ENCODE measurements at regions not wholly inside any gene's neighbourhood (a gene's known extent, or its start where the extent isn't known, plus 50 kb on each side); places are given as distances from the start of the nearest gene placed in this dataset.

DNA sequence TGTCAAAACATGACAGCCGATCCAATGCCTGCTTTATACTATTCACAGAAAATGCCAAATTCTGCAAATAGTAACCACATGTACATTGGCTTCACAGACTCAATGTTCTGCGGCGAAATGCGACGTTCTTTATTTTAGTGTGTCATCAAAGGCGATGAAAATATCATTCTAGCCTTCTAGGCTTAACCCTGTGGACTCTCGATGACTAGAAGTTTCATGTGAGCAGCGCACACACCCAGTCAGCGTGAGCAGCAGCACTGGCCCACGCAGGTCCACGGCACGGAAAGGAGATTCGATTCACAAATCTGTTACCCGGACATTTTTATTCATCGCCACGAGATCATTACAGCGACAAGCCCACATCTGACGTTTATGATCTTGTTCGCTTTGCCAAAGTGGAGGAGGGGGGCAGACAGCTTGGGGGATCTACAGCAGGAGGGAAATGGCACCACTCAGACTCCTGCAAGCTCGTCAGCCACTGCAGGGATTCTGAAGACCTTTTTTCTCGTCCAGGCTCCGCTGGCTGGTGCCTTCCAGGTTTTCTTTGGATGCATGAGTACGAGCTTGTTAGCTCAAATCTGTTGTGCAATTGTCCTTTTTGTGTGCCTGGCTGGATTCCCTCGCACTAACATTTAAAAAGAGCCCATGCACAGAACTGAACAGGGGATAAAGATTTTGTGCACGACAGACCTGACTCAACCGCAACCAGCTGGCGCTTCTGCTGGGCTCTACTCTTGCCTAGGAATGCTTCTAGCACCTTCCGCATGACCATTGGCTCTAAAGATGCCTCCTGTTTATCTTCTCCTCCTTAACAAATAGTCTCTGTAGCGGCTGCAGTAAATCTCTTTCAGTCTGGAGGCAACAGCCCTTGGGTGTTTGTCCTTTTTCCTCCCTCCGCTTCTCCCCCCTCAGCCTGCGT, 938.4 kb downstream of the MCTP2 start:
- no peak overlapping the region for H3K4me3 ChIP-seq (ENCODE audit: low read depth, low read length)
- DNase-seq (ENCODE audit: low read depth) (no peak), FAIRE-seq (no peak)
- TF ChIP-seq, protein P1, sequence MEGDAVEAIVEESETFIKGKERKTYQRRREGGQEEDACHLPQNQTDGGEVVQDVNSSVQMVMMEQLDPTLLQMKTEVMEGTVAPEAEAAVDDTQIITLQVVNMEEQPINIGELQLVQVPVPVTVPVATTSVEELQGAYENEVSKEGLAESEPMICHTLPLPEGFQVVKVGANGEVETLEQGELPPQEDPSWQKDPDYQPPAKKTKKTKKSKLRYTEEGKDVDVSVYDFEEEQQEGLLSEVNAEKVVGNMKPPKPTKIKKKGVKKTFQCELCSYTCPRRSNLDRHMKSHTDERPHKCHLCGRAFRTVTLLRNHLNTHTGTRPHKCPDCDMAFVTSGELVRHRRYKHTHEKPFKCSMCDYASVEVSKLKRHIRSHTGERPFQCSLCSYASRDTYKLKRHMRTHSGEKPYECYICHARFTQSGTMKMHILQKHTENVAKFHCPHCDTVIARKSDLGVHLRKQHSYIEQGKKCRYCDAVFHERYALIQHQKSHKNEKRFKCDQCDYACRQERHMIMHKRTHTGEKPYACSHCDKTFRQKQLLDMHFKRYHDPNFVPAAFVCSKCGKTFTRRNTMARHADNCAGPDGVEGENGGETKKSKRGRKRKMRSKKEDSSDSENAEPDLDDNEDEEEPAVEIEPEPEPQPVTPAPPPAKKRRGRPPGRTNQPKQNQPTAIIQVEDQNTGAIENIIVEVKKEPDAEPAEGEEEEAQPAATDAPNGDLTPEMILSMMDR (IDR thresholded peaks at IDR 0.05; ENCODE audit: insufficient read depth, low read length, severe bottlenecking), result no peak
- no peaks in the 10 kb centered on the region for H3K36me3 ChIP-seq (ENCODE audit: control insufficient read depth, insufficient read depth, low read length)
- no peaks in the 10 kb centered on the region for H3K27me3 ChIP-seq (ENCODE audit: control insufficient read depth, insufficient read depth, low read length)

DNA sequence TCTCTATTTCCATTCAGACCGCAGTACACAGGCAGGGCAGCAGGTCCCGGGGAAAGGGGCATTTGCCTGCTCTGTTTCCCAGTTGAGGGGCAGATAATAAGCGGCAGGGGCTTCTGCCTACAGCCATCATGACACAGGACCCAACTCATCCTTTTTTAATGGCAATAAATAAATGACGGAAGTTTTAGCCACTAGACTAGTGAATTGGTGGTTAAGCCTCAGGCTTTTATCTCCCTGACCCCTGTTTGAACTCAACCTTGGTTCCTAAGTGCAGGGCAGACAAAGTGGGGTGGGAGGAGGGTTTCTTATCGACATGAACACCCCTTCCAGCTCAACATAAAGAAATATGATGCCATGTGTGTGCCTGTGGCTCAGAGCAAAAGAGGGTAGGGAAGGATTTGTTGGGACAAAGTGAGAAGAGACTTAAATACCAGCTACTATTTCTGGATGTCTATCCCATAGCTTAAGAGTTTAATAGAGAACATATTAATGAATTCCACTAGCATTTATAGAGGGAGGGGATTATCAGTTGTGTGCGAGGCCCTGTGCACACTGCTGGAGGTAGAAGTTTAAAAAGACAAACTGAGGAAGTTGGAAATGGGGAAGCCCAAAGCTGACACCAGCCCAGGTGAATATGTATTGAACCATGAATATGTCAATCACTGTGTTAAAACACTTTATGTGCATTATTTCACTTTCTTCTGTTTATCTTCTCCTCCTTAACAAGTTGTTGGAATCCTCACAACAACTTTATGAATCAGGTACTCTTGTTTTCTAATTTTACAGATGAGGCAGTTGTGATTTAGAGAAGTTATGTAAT, 939.4 kb downstream of the MCTP2 start:
- DNase-seq (ENCODE audit: low read depth), result no peak
- no peak for FAIRE-seq
- no peaks in the 10 kb centered on the region for H3K36me3 ChIP-seq (ENCODE audit: control insufficient read depth, insufficient read depth, low read length)
- TF ChIP-seq, protein P1 (IDR thresholded peaks at IDR 0.05; ENCODE audit: insufficient read depth, low read length, severe bottlenecking), result no peak
- no peak overlapping the region for H3K4me3 ChIP-seq (ENCODE audit: low read depth, low read length)
- H3K27me3 ChIP-seq (ENCODE audit: control insufficient read depth, insufficient read depth, low read length), result no peaks in the 10 kb centered on the region

DNA sequence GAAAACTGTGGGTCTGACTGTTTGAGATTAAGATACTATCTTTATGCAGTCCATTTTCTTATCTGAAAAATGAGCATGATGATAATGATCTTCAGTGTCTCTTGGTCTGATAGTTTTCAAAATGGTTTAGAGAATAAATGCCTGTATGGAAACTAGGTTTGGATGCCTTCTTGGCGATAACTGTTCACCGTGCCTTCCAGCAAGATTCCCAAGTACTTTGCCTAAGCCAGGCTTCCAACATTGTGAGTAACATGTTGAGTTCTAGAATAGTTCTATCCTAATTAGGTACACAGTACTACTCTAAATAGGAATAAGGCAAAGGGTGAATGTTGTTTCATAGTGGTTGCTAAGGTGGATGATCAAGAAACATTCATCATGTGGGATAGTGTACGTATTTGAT, 940.2 kb downstream of the MCTP2 start:
- H3K36me3 ChIP-seq (ENCODE audit: control insufficient read depth, insufficient read depth, low read length), result no peaks in the 10 kb centered on the region
- no peaks in the 10 kb centered on the region for H3K27me3 ChIP-seq (ENCODE audit: control insufficient read depth, insufficient read depth, low read length)
- no peak for DNase-seq (ENCODE audit: low read depth)
- no peak overlapping the region for H3K4me3 ChIP-seq (ENCODE audit: low read depth, low read length)
- TF ChIP-seq, protein P1 (IDR thresholded peaks at IDR 0.05; ENCODE audit: insufficient read depth, low read length, severe bottlenecking), result no peak
- no peak for FAIRE-seq

DNA sequence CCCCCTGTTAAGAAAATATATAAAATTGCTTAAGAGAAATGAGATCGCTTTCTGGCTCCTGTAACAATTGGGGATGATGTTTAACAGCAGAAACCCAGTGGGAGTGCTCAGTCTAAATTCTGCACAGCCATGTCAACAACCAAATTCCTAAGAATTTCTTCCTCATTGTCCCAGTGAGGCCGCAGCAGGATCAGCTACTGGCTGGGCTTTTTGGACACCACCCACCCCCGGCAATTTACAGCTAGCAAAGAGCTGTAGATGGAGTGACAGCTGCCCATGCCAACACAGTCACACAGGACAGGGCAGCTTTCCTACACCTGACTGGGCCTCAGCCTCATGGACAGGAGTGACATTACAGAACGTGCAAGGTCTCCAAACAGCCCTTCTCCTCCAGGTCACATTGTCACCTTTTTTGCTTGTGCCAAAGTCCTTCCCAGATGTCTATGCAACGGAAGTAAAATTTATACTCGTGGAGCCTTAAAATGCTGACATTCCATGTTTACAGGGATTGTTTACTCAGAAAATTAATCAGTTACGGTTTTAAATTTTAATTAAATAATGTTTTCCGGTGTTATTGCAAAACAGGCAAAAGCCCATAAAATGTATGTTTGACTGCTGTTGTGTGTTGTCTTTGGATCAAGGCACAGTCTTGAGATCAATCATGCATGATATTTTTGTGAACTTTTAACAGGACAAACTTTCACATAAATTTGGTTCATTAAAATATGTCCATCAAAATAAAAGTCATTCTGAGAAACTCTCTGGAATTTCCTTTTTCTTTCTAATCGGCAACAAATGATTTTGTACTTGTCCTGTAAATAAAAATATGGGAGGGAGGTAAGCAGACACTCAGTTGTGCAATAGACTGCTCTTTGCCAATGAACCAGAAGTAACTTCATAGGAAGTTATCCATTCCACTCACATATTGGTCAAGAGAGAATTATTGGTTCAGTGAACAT, 943.2 kb downstream of the MCTP2 start:
- Histone ChIP-seq H3K4me3 (ENCODE audit: low read depth, low read length) (no peak overlapping the region), H3K36me3 (ENCODE audit: control insufficient read depth, insufficient read depth, low read length) (no peaks in the 10 kb centered on the region), H3K27me3 (ENCODE audit: control insufficient read depth, insufficient read depth, low read length) (no peaks in the 10 kb centered on the region)
- no peak for DNase-seq (ENCODE audit: low read depth)
- no peak for FAIRE-seq
- TF ChIP-seq, protein P1 (IDR thresholded peaks at IDR 0.05; ENCODE audit: insufficient read depth, low read length, severe bottlenecking), result no peak

DNA sequence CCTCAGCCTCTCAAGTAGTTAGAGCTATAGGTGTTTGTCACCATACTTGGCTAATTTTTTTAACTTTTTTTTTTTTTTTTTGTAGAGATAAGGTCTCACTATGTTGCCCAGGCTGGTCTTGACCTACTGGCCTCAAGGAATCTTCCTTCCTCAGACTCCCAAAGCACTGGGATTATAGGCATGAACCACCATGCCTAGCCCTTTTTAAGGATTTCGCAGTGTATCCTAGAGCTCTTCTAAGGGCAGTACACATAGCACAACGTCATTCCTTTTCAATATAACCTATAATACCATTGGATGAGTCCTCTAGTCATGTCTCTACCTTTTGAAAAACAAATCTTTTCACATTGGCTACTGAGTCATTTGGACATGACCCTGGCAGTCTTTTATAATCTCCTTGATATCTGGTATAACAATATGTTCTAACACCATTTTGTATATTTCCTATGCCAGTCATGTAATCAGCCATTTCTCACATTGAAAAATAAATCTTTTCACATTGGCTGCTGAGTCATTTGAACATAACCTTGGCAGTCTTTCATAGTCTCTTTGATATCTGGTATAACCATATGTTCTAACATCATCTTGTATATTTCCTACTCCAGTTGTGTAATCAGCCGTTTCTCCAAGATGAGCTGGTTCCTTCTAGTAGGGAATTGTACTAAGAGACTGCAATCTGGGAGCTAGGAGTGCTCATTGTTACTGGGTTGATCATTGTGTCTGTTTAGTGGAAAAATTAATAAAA, 944.7 kb downstream of the MCTP2 start:
- FAIRE-seq (no peak), DNase-seq (ENCODE audit: low read depth) (peak; percentile 80)
- Histone ChIP-seq H3K4me3 (ENCODE audit: low read depth, low read length) (no peak overlapping the region), H3K36me3 (ENCODE audit: control insufficient read depth, insufficient read depth, low read length) (no peaks in the 10 kb centered on the region), H3K27me3 (ENCODE audit: control insufficient read depth, insufficient read depth, low read length) (no peaks in the 10 kb centered on the region)
- TF ChIP-seq, protein P1 (IDR thresholded peaks at IDR 0.05; ENCODE audit: insufficient read depth, low read length, severe bottlenecking), result no peak
